CD14-positive monocyte (primary cell): ENCODE measurements at regions not wholly inside any gene's neighbourhood (a gene's known extent, or its start where the extent isn't known, plus 50 kb on each side); places are given as distances from the start of the nearest gene placed in this dataset.

Experiments used
- DNase-seq, 3 donors: peaks; one replicate each; pipeline ENCODE4 v3.0.0-alpha.2; 2011 to 2022
- H2AFZ ChIP-seq: 2 replicates; pipeline ENCODE4 v1.6.0; 2012; ENCODE audit warnings: mild to moderate bottlenecking, low read depth, low read length, inconsistent platforms; ENCODE audit not compliant: insufficient read depth, poor library complexity, severe bottlenecking
- H3K27ac ChIP-seq, 2 donors: 1 replicate in 1 of 2; 2 replicates in 1 of 2; pipeline ENCODE4 v1.5.1; 2012 to 2013; ENCODE audit warnings: low read length in 2 of 2, control low read depth in 1 of 2, inconsistent platforms in 1 of 2, low read depth in 1 of 2, mild to moderate bottlenecking in 1 of 2
- H3K27me3 ChIP-seq, 2 donors: one replicate each; pipeline versions ENCODE4 v1.6.0 to v1.6.1; 2011 to 2013; ENCODE audit warnings: low read length in 2 of 2; ENCODE audit not compliant: control insufficient read depth in 2 of 2, insufficient read depth in 2 of 2
- H3K36me3 ChIP-seq, 2 donors: replicated peaks in 1 of 2; 1 replicate in 1 of 2; 2 replicates in 1 of 2; pipeline versions ENCODE4 v1.5.1 to v1.6.1; 2012 to 2013; ENCODE audit warnings: low read length in 2 of 2, control low read depth in 1 of 2, inconsistent platforms in 1 of 2, mild to moderate bottlenecking in 1 of 2; ENCODE audit not compliant: insufficient read depth in 2 of 2, control insufficient read depth in 1 of 2
- H3K4me1 ChIP-seq, 2 donors: 1 replicate in 1 of 2; 2 replicates in 1 of 2; pipeline versions ENCODE4 v1.5.1 to v1.6.1; 2012 to 2013; ENCODE audit warnings: low read length in 2 of 2, control low read depth in 1 of 2, inconsistent platforms in 1 of 2, mild to moderate bottlenecking in 1 of 2, moderate library complexity in 1 of 2; ENCODE audit not compliant: insufficient read depth in 2 of 2, control insufficient read depth in 1 of 2
- H3K4me2 ChIP-seq: replicated peaks from 2 replicates; pipeline ENCODE3; 2012; ENCODE audit warnings: low read length, moderate library complexity, mild to moderate bottlenecking; ENCODE audit not compliant: poor library complexity, severe bottlenecking; ENCODE audit errors: extremely low read depth
- H3K4me3 ChIP-seq, 3 experiments: fragments of 200-600 bp in 1 of 3; sonication (generic) in 1 of 3; replicated peaks in 1 of 3; 1 replicate in 2 of 3; 2 replicates in 1 of 3; pipeline ENCODE4 v1.5.1; 2011 to 2013; ENCODE audit warnings: low read length in 3 of 3, mild to moderate bottlenecking in 3 of 3, control low read depth in 2 of 3, low read depth in 2 of 3, inconsistent platforms in 1 of 3, moderate library complexity in 1 of 3
- H3K79me2 ChIP-seq: 2 replicates; pipeline ENCODE4 v1.6.0; 2012; ENCODE audit warnings: mild to moderate bottlenecking, control low read depth, inconsistent platforms, low read length, moderate library complexity; ENCODE audit not compliant: insufficient read depth
- H3K9ac ChIP-seq: 2 replicates; pipeline ENCODE4 v1.6.0; 2017; ENCODE audit warnings: low read length, mild to moderate bottlenecking; ENCODE audit not compliant: insufficient read depth, poor library complexity, severe bottlenecking
- H3K9me3 ChIP-seq, 2 donors: replicated peaks in 1 of 2; 1 replicate in 1 of 2; 2 replicates in 1 of 2; pipeline versions ENCODE4 v1.5.1 to v1.6.1; 2012 to 2013; ENCODE audit warnings: low read length in 2 of 2, control low read depth in 1 of 2; ENCODE audit not compliant: control insufficient read depth in 1 of 2, insufficient read depth in 1 of 2
- H4K20me1 ChIP-seq: 2 replicates; pipeline ENCODE4 v1.6.0; 2012; ENCODE audit warnings: mild to moderate bottlenecking, low read length, control low read depth, moderate library complexity; ENCODE audit not compliant: insufficient read depth
- H3K27ac Mint-ChIP-seq, 7 donors: one replicate each; pipeline ENCODE4 v1.8.0; 2020; ENCODE audit warnings: mild to moderate bottlenecking in 7 of 7, mixed read lengths in 7 of 7, moderate library complexity in 6 of 7, inconsistent platforms in 2 of 7
- H3K27me3 Mint-ChIP-seq, 3 donors: one replicate each; pipeline ENCODE4 v1.8.0; 2021 to 2022; ENCODE audit warnings: low read depth in 3 of 3, mild to moderate bottlenecking in 3 of 3, mixed read lengths in 3 of 3, moderate library complexity in 3 of 3, inconsistent platforms in 1 of 3
- H3K36me3 Mint-ChIP-seq, 2 donors: one replicate each; pipeline ENCODE4 v1.8.0; 2020; ENCODE audit warnings: mixed read lengths in 2 of 2, inconsistent platforms in 1 of 2, mild to moderate bottlenecking in 1 of 2
- H3K4me1 Mint-ChIP-seq: one replicate; pipeline ENCODE4 v1.8.0; 2020; ENCODE audit warnings: mild to moderate bottlenecking, mixed read lengths
- H3K4me3 Mint-ChIP-seq, 2 donors: one replicate each; pipeline ENCODE4 v1.8.0; 2020; ENCODE audit warnings: mild to moderate bottlenecking in 2 of 2, mixed read lengths in 2 of 2, moderate library complexity in 1 of 2
- H3K9me3 Mint-ChIP-seq, 7 donors: one replicate each; pipeline ENCODE4 v1.8.0; 2020 to 2022; ENCODE audit warnings: mixed read lengths in 7 of 7, mild to moderate bottlenecking in 6 of 7, moderate library complexity in 6 of 7, inconsistent platforms in 2 of 7
- WGBS: methylation state at CpG from one replicate; pipeline ENCODE4 v1.1.5; 2013; ENCODE audit warnings: missing lambda C conversion rate; ENCODE audit not compliant: insufficient coverage; 5-methylcytosine and 5-hydroxymethylcytosine counted together
- intact Hi-C, 2 donors: fragments of 100-400 bp; cut with micrococcal nuclease; formaldehyde crosslinking; loops; one replicate each; pipeline versions ENCODE4 v1.15.0 to v1.15.1; 2023
- TF ChIP-seq, protein P1 (sequence below): fragments of 200-600 bp; IDR thresholded peaks from one replicate; pipeline ENCODE4 v1.8.0; 2022; ENCODE audit warnings: antibody characterized with exemption, mild to moderate bottlenecking

- H3K27ac Mint-ChIP-seq = no peak overlapping the region
- TF ChIP-seq, protein P1, sequence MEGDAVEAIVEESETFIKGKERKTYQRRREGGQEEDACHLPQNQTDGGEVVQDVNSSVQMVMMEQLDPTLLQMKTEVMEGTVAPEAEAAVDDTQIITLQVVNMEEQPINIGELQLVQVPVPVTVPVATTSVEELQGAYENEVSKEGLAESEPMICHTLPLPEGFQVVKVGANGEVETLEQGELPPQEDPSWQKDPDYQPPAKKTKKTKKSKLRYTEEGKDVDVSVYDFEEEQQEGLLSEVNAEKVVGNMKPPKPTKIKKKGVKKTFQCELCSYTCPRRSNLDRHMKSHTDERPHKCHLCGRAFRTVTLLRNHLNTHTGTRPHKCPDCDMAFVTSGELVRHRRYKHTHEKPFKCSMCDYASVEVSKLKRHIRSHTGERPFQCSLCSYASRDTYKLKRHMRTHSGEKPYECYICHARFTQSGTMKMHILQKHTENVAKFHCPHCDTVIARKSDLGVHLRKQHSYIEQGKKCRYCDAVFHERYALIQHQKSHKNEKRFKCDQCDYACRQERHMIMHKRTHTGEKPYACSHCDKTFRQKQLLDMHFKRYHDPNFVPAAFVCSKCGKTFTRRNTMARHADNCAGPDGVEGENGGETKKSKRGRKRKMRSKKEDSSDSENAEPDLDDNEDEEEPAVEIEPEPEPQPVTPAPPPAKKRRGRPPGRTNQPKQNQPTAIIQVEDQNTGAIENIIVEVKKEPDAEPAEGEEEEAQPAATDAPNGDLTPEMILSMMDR = no peak
- no peaks in the 10 kb centered on the region for H3K4me1 Mint-ChIP-seq
- H3K79me2 ChIP-seq = no peaks in the 10 kb centered on the region
- peaks cover 5 to 13% (median 6%) of the 10 kb centered on the region in 7 donors for H3K9me3 Mint-ChIP-seq
- no peak overlapping the region for H3K4me2 ChIP-seq
- no peak overlapping the region for H3K4me3 Mint-ChIP-seq
- H3K36me3 ChIP-seq = no peaks in the 10 kb centered on the region
- DNase-seq = no peak
- no peaks in the 10 kb centered on the region for H3K4me1 ChIP-seq
- WGBS = no CpG with 5 or more reads among the region's 4 CpGs
- H3K27me3 Mint-ChIP-seq = peaks cover 0 to 6% (median 5%) of the 10 kb centered on the region in 3 donors
- H3K27ac ChIP-seq = no peak overlapping the region
- no peak overlapping the region for H3K4me3 ChIP-seq
- no peaks in the 10 kb centered on the region for H4K20me1 ChIP-seq
- intact Hi-C loops = no loop called here
- no peak overlapping the region for H3K9ac ChIP-seq
- H3K9me3 ChIP-seq = peaks cover 0 to 7% of the 10 kb centered on the region in 2 donors
- no peaks in the 10 kb centered on the region for H3K27me3 ChIP-seq
- no peak overlapping the region for H2AFZ ChIP-seq
- no peaks in the 10 kb centered on the region for H3K36me3 Mint-ChIP-seq
These were observed 419.2 kb downstream of the FGF9 start for GRCh38 chr13:22090106-22090505.

DNA sequence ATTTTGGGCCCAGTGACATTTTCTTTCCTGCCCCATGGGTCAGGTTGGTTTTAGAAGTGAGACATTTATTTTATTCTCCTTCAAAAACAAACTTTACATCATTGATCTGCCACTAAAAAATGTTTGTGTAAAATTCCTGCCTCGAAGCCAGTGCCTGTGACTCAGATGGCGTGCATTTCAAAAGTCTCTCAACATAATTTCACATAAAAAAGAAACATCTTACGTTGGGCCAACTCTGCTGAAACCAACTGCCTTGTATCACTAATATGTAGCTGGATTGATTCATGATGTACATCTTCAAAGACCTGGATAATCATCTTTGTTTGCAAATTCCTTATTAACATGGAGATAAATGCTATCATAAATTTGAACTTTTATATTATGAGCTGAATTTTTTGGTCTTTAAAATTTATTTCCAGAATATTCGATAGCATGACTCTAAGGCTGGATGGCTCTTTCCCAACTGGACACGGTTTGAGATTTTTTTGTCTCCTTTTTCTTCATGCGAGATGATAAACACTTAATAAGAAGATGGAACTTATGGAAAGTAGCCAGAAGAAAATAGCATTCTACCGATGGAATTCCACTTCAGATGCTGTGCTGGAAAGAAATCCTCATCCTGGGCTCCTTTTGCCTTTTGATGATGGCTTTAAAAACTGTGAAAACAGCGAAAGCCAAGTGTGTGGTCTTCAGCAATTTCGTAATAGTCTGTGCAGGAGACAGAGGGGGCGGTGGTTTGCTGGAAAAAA lies 420.5 kb downstream of the FGF9 start:
- TF ChIP-seq, protein P1 = no peak
- WGBS = 69% methylated on average over 6 of the region's 10 CpGs
- Mint-ChIP-seq H3K27me3 (peaks cover 0 to 4% (median 3%) of the 10 kb centered on the region in 3 donors), H3K36me3 (no peaks in the 10 kb centered on the region), H3K4me3 (no peak overlapping the region), H3K4me1 (no peaks in the 10 kb centered on the region), H3K9me3 (peaks cover 4 to 16% (median 8%) of the 10 kb centered on the region in 7 donors), H3K27ac (no peak overlapping the region)
- no peak overlapping the region for H3K4me3 ChIP-seq
- no peak overlapping the region for H3K27ac ChIP-seq
- H3K9ac ChIP-seq = no peak overlapping the region
- H2AFZ ChIP-seq = no peak overlapping the region
- intact Hi-C loops = no loop called here
- no peak overlapping the region for H3K4me2 ChIP-seq
- H3K4me1 ChIP-seq = no peaks in the 10 kb centered on the region
- H3K27me3 ChIP-seq = no peaks in the 10 kb centered on the region
- H3K36me3 ChIP-seq = no peaks in the 10 kb centered on the region
- H3K9me3 ChIP-seq = peaks cover 0 to 7% of the 10 kb centered on the region in 2 donors
- no peak for DNase-seq
- H4K20me1 ChIP-seq = no peaks in the 10 kb centered on the region
- no peaks in the 10 kb centered on the region for H3K79me2 ChIP-seq
